Endothelial cell of umbilical vein (primary cell): ENCODE measurements at regions not wholly inside any gene's neighbourhood (a gene's known extent, or its start where the extent isn't known, plus 50 kb on each side); places are given as distances from the start of the nearest gene placed in this dataset.

Experiments
- BruUV-seq: library from RNA; stranded (reverse); fragments of 400-500 nt; replicated peaks from 2 replicates; lab custom pipeline; 2021; lab: Mats Ljungman, UMichigan
- CTCF ChIA-PET: fragments of 300-600, 350-600 bp; sonication (Branson Sonifier 250); formaldehyde crosslinking; loops from one replicate; lab custom pipeline; 2021; ENCODE audit warnings: antibody characterized with exemption, inconsistent platforms; lab: Charles Lee
- POLR2A ChIA-PET: fragments of 300-600, 350-600 bp; sonication (Branson Sonifier 250); formaldehyde crosslinking; loops from one replicate; lab custom pipeline; 2021; ENCODE audit warnings: antibody characterized with exemption, inconsistent platforms; lab: Charles Lee
- DNase-seq: peaks from one replicate; pipeline ENCODE4 v3.0.0-alpha.2; 2011; ENCODE audit warnings: low read depth, low spot score
- FAIRE-seq: peaks from 2 replicates; lab custom pipeline; 2011; peaks lifted over from hg19 to GRCh38; lab: Jason Lieb, UNC
- H2AFZ ChIP-seq: 2 replicates; pipeline ENCODE4 v1.6.0; 2012; ENCODE audit warnings: low read depth, low read length, control low read depth, inconsistent platforms
- H3K27ac ChIP-seq: 2 replicates; pipeline ENCODE4 v1.5.1; 2011; ENCODE audit warnings: low read depth, mild to moderate bottlenecking, control low read depth, low read length, moderate library complexity; ENCODE audit not compliant: insufficient read depth
- H3K27me3 ChIP-seq, 2 experiments: 2 replicates each; pipeline versions ENCODE4 v1.6.0 to v1.6.1; 2011; ENCODE audit warnings: low read length in 2 of 2, mixed read lengths in 1 of 2; ENCODE audit not compliant: control insufficient read depth in 2 of 2, insufficient read depth in 2 of 2
- H3K36me3 ChIP-seq, 2 experiments: 2 replicates in 1 of 2; 3 replicates in 1 of 2; pipeline ENCODE4 v1.5.1; 2011; ENCODE audit warnings: low read length in 2 of 2, mild to moderate bottlenecking in 1 of 2, moderate library complexity in 1 of 2; ENCODE audit not compliant: control insufficient read depth in 2 of 2, insufficient read depth in 2 of 2; ENCODE audit errors: extremely low read depth in 1 of 2
- H3K4me1 ChIP-seq: 3 replicates; pipeline ENCODE4 v1.5.1; 2011; ENCODE audit warnings: mild to moderate bottlenecking, low read length; ENCODE audit not compliant: control insufficient read depth, insufficient read depth; ENCODE audit errors: extremely low read depth
- H3K4me2 ChIP-seq: 2 replicates; pipeline ENCODE4 v1.6.1; 2011; ENCODE audit warnings: low read length, control low read depth, mixed read lengths; ENCODE audit not compliant: insufficient read depth
- H3K4me3 ChIP-seq, 3 experiments: fragments of 200-600 bp in 1 of 3; sonication (generic), shearing (Covaris generic) in 1 of 3; replicated peaks in 1 of 3; 2 replicates each; pipeline ENCODE4 v1.5.1; 2011 to 2016; ENCODE audit warnings: control low read depth in 3 of 3, low read length in 3 of 3, mild to moderate bottlenecking in 2 of 3, inconsistent platforms in 1 of 3, low read depth in 1 of 3, moderate library complexity in 1 of 3; ENCODE audit not compliant: insufficient read depth in 1 of 3
- H3K79me2 ChIP-seq: 2 replicates; pipeline ENCODE4 v1.6.0; 2012; ENCODE audit warnings: low read length, inconsistent platforms; ENCODE audit not compliant: control insufficient read depth, insufficient read depth
- H3K9ac ChIP-seq: replicated peaks from 2 replicates; pipeline ENCODE3; 2011; ENCODE audit warnings: low read length, control low read depth; ENCODE audit not compliant: insufficient read depth; ENCODE audit errors: extremely low read depth
- H3K9me1 ChIP-seq: replicated peaks from 3 replicates; pipeline ENCODE4 v1.6.0; 2011; ENCODE audit warnings: mild to moderate bottlenecking, low read length; ENCODE audit not compliant: control insufficient read depth, insufficient read depth; ENCODE audit errors: extremely low read depth
- H3K9me3 ChIP-seq: replicated peaks from 2 replicates; pipeline ENCODE4 v1.5.1; 2012; ENCODE audit warnings: low read length, inconsistent platforms; ENCODE audit not compliant: control insufficient read depth, insufficient read depth
- H4K20me1 ChIP-seq: replicated peaks from 2 replicates; pipeline ENCODE3; 2011; ENCODE audit warnings: mild to moderate bottlenecking, low read length; ENCODE audit not compliant: control insufficient read depth, insufficient read depth; ENCODE audit errors: extremely low read depth
- CTCF ChIP-seq, 2 donors: IDR thresholded peaks; 1 replicate in 1 of 2; 2 replicates in 1 of 2; pipeline ENCODE4 v1.5.1; 2011; ENCODE audit warnings: low read length in 2 of 2, mild to moderate bottlenecking in 2 of 2, moderate library complexity in 2 of 2, control low read depth in 1 of 2, inconsistent platforms in 1 of 2, low read depth in 1 of 2; ENCODE audit not compliant: insufficient read depth in 1 of 2; ENCODE audit errors: extremely low read depth in 1 of 2
- EZH2 ChIP-seq: IDR thresholded peaks from 2 replicates; pipeline ENCODE4 v1.6.1; 2012; ENCODE audit warnings: borderline replicate concordance, low read depth, mild to moderate bottlenecking, moderate library complexity, low read length, inconsistent platforms; ENCODE audit not compliant: severe bottlenecking
- FOS ChIP-seq: IDR thresholded peaks from 2 replicates; pipeline ENCODE4 v1.6.1; 2011; ENCODE audit warnings: mild to moderate bottlenecking, low read length, moderate library complexity, borderline replicate concordance; ENCODE audit not compliant: insufficient read depth
- GATA2 ChIP-seq: IDR thresholded peaks from 2 replicates; pipeline ENCODE4 v1.7.0; 2011; ENCODE audit warnings: low read depth, mild to moderate bottlenecking, moderate library complexity, mixed read lengths, low read length; ENCODE audit not compliant: insufficient read length, insufficient read depth
- JUN ChIP-seq: IDR thresholded peaks from 2 replicates; pipeline ENCODE4 v1.6.1; 2011; ENCODE audit warnings: borderline replicate concordance, low read depth; ENCODE audit not compliant: insufficient read length, insufficient read depth
- MAX ChIP-seq: IDR thresholded peaks from 2 replicates; pipeline ENCODE4 v1.6.1; 2011; ENCODE audit not compliant: insufficient read depth, insufficient read length
- MYC ChIP-seq: IDR thresholded peaks from one replicate; pipeline ENCODE4 v1.6.1; 2011; ENCODE audit warnings: mild to moderate bottlenecking, low read depth, low read length
- POLR2A ChIP-seq: IDR thresholded peaks from 2 replicates; pipeline ENCODE4 v1.6.1; 2012; ENCODE audit warnings: low read depth, mild to moderate bottlenecking, control low read depth, low read length
- POLR2AphosphoS5 ChIP-seq: IDR thresholded peaks from 2 replicates; pipeline ENCODE4 v1.6.1; 2012; ENCODE audit warnings: low read depth, mild to moderate bottlenecking, control low read depth, low read length, moderate library complexity; ENCODE audit not compliant: insufficient read depth
- dilution Hi-C: fragments of 300-500 bp; cut with MboI; formaldehyde crosslinking; loops from one replicate; pipeline ENCODE4 v1.15.0; 2019; ENCODE audit warnings: low sequenced_read_pairs; ENCODE audit not compliant: extremely low pct_ligation_motif_present
- intact Hi-C: fragments of 100-400 bp; cut with micrococcal nuclease; formaldehyde crosslinking; loops from one replicate; pipeline ENCODE4 v1.10.0; 2022

DNA sequence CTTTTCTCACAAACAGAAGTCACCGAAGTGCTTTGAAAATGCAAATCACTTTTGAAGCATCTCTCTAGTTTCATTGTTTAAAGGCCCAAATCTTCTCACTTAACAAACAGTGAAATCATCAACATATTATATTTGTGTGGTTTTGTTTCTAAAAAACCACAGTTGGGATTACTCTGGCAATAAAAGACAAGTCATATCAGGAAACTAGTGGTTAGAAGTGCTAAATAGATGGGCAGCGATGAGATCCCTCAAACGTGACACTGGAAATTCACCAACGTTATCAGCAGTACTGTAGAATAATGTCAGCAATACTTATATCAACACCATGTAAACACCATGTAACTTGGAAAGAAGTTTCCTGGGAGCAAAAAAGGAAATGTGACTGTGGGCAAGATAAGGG is 893.5 kb downstream of the SUCLG1 start:
- DNase-seq (no peak), FAIRE-seq (no peak)
- BruUV-seq = no TSS peak
- TF ChIP-seq EZH2 (no peak), GATA2 (no peak), JUN (no peak), CTCF (IDR thresholded peaks at IDR 0.05; ENCODE audit: extremely low read depth in 1 of 2, insufficient read depth in 1 of 2, low read depth in 1 of 2, low read length in 2 of 2) (no peak), FOS (no peak), MYC (no peak), POLR2AphosphoS5 (no peak), POLR2A (no peak), MAX (no peak)
- Histone ChIP-seq H3K9ac (no peak overlapping the region), H2AFZ (no peak overlapping the region), H3K9me3 (no peaks in the 10 kb centered on the region), H3K9me1 (no peaks in the 10 kb centered on the region), H3K79me2 (no peaks in the 10 kb centered on the region), H4K20me1 (no peaks in the 10 kb centered on the region), H3K36me3 (no peaks in the 10 kb centered on the region), H3K4me2 (no peak overlapping the region), H3K27ac (no peak overlapping the region), H3K4me3 (no peak overlapping the region), H3K27me3 (no peaks in the 10 kb centered on the region), H3K4me1 (no peaks in the 10 kb centered on the region)
- POLR2A ChIA-PET = no interaction called here
- CTCF ChIA-PET = no interaction called here
- dilution Hi-C loops = no loop called here
- intact Hi-C loops = no loop called here
